Upper lobe of right lung (tissue), 1 donor: ENCODE measurements at regions not wholly inside any gene's neighbourhood (a gene's known extent, or its start where the extent isn't known, plus 50 kb on each side); places are given as distances from the start of the nearest gene placed in this dataset.

ENCODE experiments used
- ATAC-seq: fragments of 200-7000 bp; cut with Tn5 transposase; one replicate; pipeline ENCODE4 v1.9.1; 2020; ENCODE audit warnings: mild to moderate bottlenecking, moderate library complexity
- DNase-seq: peaks from one replicate; pipeline ENCODE4 v3.0.0-alpha.2; 2020
- H3K27ac ChIP-seq: fragments of 200-600 bp; one replicate; pipeline ENCODE4 v1.8.0; 2022
- H3K27me3 ChIP-seq: fragments of 200-600 bp; one replicate; pipeline ENCODE4 v1.8.0; 2022; ENCODE audit warnings: mild to moderate bottlenecking
- H3K36me3 ChIP-seq: fragments of 200-600 bp; one replicate; pipeline ENCODE4 v1.8.0; 2022
- H3K4me1 ChIP-seq: fragments of 200-600 bp; one replicate; pipeline ENCODE4 v1.8.0; 2022
- H3K4me3 ChIP-seq: fragments of 200-600 bp; one replicate; pipeline ENCODE4 v1.8.0; 2022; ENCODE audit warnings: mild to moderate bottlenecking
- H3K9me3 ChIP-seq: fragments of 200-600 bp; one replicate; pipeline ENCODE4 v1.8.0; 2022
- intact Hi-C: fragments of 100-400 bp; cut with DNase I; formaldehyde crosslinking; loops from one replicate; pipeline ENCODE4 v1.11.0; 2022
- TF ChIP-seq, protein P1 (sequence below): fragments of 200-600 bp; IDR thresholded peaks from one replicate; pipeline ENCODE4 v1.8.0; 2022; ENCODE audit warnings: antibody characterized with exemption
- donor health status: DM: no; HTN: yes; CAD: no; lungs with severe emphysema.

DNA sequence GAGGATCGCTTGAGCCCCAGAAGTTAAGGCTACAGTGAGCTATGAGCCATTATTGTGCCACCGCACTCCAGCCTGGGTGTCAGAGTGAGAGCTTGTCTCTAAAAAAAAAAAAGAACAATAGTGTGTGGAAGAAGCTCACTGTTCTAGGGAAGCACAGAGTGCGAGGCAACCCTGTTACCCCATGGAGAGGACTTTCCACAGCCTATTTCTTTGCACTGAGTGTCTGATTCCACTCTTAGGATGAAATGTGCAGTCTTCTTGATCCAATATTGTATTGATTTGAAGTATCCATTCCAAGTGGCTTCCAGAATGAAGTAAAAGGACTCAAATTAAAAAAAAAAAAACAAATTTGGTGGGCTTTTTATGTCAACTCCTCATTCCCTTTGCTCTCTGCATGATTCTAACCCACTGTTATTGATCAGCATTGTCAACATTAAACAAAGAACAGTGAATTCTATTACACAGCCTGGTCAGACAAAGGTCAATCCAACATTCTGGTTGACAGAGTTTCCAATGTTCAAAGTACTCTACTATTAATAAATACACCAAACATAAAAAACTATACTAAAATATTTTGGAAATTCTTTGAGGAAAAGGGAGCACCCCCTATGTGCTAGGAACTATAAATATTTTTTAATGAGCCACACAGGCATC lies 150.2 kb upstream of the PTPRG start:
- no peak overlapping the region for H3K4me3 ChIP-seq
- no peaks in the 10 kb centered on the region for H3K36me3 ChIP-seq
- DNase-seq (no peak), ATAC-seq (no peak)
- no peak overlapping the region for H3K27ac ChIP-seq
- TF ChIP-seq, protein P1, sequence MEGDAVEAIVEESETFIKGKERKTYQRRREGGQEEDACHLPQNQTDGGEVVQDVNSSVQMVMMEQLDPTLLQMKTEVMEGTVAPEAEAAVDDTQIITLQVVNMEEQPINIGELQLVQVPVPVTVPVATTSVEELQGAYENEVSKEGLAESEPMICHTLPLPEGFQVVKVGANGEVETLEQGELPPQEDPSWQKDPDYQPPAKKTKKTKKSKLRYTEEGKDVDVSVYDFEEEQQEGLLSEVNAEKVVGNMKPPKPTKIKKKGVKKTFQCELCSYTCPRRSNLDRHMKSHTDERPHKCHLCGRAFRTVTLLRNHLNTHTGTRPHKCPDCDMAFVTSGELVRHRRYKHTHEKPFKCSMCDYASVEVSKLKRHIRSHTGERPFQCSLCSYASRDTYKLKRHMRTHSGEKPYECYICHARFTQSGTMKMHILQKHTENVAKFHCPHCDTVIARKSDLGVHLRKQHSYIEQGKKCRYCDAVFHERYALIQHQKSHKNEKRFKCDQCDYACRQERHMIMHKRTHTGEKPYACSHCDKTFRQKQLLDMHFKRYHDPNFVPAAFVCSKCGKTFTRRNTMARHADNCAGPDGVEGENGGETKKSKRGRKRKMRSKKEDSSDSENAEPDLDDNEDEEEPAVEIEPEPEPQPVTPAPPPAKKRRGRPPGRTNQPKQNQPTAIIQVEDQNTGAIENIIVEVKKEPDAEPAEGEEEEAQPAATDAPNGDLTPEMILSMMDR: no peak
- intact Hi-C loops: no loop called here
- no peaks in the 10 kb centered on the region for H3K4me1 ChIP-seq
- no peaks in the 10 kb centered on the region for H3K27me3 ChIP-seq
- no peaks in the 10 kb centered on the region for H3K9me3 ChIP-seq

DNA sequence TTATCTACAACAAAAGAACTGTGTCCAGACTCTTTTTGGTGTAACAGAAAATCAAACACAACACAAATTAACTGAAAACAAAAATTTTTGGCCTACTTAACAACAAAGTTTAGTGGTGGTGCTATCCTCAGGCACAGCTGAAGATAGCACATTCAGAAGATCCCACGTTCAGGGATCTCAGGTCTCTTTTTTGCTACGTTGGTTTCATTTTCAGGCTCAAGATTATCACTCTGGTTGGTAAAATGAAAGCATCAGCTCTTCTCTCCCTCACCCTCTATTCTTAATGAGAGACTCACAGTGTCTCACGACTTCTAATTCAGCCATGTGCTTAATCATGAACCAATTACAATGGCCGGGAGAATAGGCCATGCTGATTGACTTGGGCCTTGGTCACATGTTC lies 146.9 kb upstream of the PTPRG start:
- no peaks in the 10 kb centered on the region for H3K9me3 ChIP-seq
- ATAC-seq (no peak), DNase-seq (no peak)
- intact Hi-C loops: no loop called here
- no peak overlapping the region for H3K27ac ChIP-seq
- H3K36me3 ChIP-seq: no peaks in the 10 kb centered on the region
- H3K27me3 ChIP-seq: no peaks in the 10 kb centered on the region
- TF ChIP-seq, protein P1: no peak
- H3K4me3 ChIP-seq: no peak overlapping the region
- H3K4me1 ChIP-seq: no peaks in the 10 kb centered on the region

DNA sequence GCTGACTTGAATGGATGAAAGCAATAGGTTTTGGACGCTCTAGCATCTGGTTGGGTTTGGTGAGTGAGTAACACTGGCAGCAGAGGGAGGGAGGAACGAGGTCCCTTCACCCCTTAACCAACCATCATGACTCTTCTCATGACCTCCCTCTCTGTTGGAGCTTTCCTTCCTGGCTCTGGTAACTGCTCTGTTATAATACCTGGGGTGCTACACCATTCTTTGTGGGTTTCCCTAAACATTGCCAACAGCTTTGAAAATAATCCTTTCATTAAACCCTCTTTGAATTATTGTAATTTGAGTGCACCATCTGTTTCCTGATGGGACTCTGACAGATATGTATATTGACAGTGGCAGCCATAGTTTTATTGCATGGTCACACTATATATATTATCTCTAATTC lies 146.2 kb upstream of the PTPRG start:
- Histone ChIP-seq H3K36me3 (no peaks in the 10 kb centered on the region), H3K9me3 (no peaks in the 10 kb centered on the region), H3K27me3 (no peaks in the 10 kb centered on the region), H3K4me3 (no peak overlapping the region), H3K4me1 (no peaks in the 10 kb centered on the region), H3K27ac (no peak overlapping the region)
- no peak for DNase-seq
- TF ChIP-seq, protein P1: no peak
- ATAC-seq: no peak
- intact Hi-C loops: no loop called here

DNA sequence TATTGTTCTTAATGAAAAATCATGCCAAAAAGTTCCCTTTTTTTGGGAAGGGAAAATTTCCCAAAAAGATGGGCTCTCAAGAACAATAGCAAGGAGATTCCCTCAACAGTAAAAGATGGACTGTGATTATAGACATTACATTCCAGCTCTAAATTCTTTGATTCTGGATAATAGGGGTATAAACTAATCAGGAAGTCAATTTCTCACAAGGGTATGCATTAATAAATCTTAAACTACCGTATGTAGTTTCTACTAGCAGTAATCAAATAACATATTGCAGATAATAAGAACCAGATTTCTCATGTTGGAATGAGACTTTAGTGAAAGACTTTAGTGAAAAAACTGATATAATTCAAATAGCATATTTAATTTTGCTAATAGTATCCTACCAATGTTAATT lies 144.8 kb upstream of the PTPRG start:
- no peaks in the 10 kb centered on the region for H3K27me3 ChIP-seq
- H3K4me1 ChIP-seq: no peaks in the 10 kb centered on the region
- ATAC-seq (no peak), DNase-seq (no peak)
- H3K4me3 ChIP-seq: no peak overlapping the region
- TF ChIP-seq, protein P1: no peak
- no peaks in the 10 kb centered on the region for H3K36me3 ChIP-seq
- intact Hi-C loops: no loop called here
- H3K9me3 ChIP-seq: no peaks in the 10 kb centered on the region
- H3K27ac ChIP-seq: no peak overlapping the region

DNA sequence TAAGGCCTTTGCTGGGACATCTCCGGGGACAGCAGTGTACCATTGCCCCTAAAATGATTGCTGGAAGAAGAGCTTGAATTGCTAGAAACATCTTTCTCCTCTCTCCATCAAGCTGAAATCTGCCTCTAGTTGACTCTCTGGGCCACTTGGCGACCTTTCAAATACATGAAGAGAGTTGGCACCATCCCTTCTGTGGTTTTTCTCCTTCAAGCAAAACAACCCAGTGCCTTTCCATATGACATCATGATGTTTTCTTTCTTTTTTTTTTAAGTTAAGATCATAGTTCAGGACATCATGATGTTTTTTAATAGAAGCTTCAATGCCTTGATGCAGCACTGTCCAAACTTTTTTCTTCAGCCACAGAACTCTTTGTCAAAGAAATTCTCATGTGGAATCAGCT lies 144.0 kb upstream of the PTPRG start:
- intact Hi-C loops: no loop called here
- TF ChIP-seq, protein P1: no peak
- Histone ChIP-seq H3K27ac (no peak overlapping the region), H3K36me3 (no peaks in the 10 kb centered on the region), H3K9me3 (no peaks in the 10 kb centered on the region), H3K27me3 (no peaks in the 10 kb centered on the region), H3K4me3 (no peak overlapping the region), H3K4me1 (no peaks in the 10 kb centered on the region)
- ATAC-seq (no peak), DNase-seq (no peak)

DNA sequence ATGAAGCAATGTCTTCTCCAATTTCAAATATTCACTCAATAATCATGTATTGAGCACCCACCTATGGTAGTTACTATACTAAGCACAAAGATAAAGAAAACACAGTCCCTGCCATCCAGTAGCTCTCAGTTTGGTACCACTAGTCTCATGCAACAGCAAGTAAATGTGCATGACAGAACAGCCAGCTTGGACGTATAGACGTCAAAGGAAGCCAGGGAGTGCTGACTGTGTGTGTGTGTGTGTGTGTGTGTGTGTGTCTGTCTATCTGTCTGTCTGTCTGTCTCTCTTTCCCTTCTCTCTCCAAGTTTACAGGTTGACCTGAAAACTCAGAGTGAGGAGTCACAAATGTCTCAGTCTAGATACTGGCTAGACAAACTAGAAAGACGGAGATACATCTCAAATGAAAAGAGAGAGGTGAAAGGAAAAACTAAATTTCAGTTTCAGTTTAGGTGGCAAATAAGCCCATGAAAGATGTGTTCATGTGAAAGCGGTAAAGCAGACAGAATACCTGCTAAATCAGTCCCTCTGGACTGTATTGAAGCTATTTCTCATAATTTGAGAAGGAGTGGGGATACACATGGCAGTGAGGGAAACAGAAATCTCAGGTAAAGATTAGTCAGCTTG lies 141.1 kb upstream of the PTPRG start:
- Histone ChIP-seq H3K4me1 (no peaks in the 10 kb centered on the region), H3K27ac (no peak overlapping the region), H3K36me3 (no peaks in the 10 kb centered on the region), H3K4me3 (no peak overlapping the region), H3K9me3 (no peaks in the 10 kb centered on the region), H3K27me3 (no peaks in the 10 kb centered on the region)
- TF ChIP-seq, protein P1: no peak
- intact Hi-C loops: no loop called here
- DNase-seq: no peak
- no peak for ATAC-seq
